RWPE2 (cell line): ENCODE measurements at regions not wholly inside any gene's neighbourhood (a gene's known extent, or its start where the extent isn't known, plus 50 kb on each side); places are given as distances from the start of the nearest gene placed in this dataset.

Source experiments
- ATAC-seq: fragments of 200-7000 bp; cut with Tn5 transposase; 3 replicates; pipeline ENCODE4 v1.9.1; 2021; ENCODE audit warnings: low read depth
- DNase-seq: peaks from one replicate; pipeline ENCODE4 v3.0.0-alpha.2; 2020; ENCODE audit warnings: low spot score
- H3K27ac ChIP-seq: fragments of 450-650 bp; 2 replicates; pipeline ENCODE4 v1.5.1; 2017; ENCODE audit warnings: mild to moderate bottlenecking; ENCODE audit not compliant: poor library complexity, severe bottlenecking
- H3K27me3 ChIP-seq: fragments of 250-450 bp; sonication (Bioruptor Pico); 2 replicates; pipeline ENCODE4 v1.5.1; 2021; ENCODE audit warnings: mild to moderate bottlenecking, moderate library complexity; ENCODE audit not compliant: insufficient read depth, poor library complexity, severe bottlenecking
- H3K36me3 ChIP-seq: fragments of 250-450 bp; sonication (Bioruptor Pico); 2 replicates; pipeline ENCODE4 v1.5.1; 2020; ENCODE audit warnings: low read depth, mild to moderate bottlenecking, moderate library complexity
- H3K4me1 ChIP-seq: fragments of 250-450 bp; sonication (Bioruptor Pico); 2 replicates; pipeline ENCODE4 v1.5.1; 2021; ENCODE audit warnings: mild to moderate bottlenecking, moderate library complexity; ENCODE audit not compliant: insufficient read depth, poor library complexity, severe bottlenecking
- H3K4me3 ChIP-seq: fragments of 250-450 bp; sonication (Bioruptor Pico); 2 replicates; pipeline ENCODE4 v1.5.1; 2021; ENCODE audit warnings: mild to moderate bottlenecking, moderate library complexity; ENCODE audit not compliant: severe bottlenecking
- H3K9me3 ChIP-seq: fragments of 250-450 bp; sonication (Bioruptor Pico); 2 replicates; pipeline ENCODE4 v1.5.1; 2021; ENCODE audit warnings: mild to moderate bottlenecking, moderate library complexity; ENCODE audit not compliant: severe bottlenecking
- TF ChIP-seq, protein P1 (sequence below): fragments of 450-650 bp; IDR thresholded peaks from one replicate; pipeline ENCODE4 v1.5.1; 2017; ENCODE audit warnings: mild to moderate bottlenecking, moderate library complexity; ENCODE audit not compliant: poor library complexity, severe bottlenecking

GRCh38 chr16:85302018-85302847 lies 190.0 kb upstream of the CIBAR2 start:
- Histone ChIP-seq H3K27me3 (no peaks in the 10 kb centered on the region), H3K27ac (no peak overlapping the region), H3K36me3 (no peaks in the 10 kb centered on the region), H3K4me3 (no peak overlapping the region), H3K4me1 (peaks cover 5% of the 10 kb centered on the region), H3K9me3 (no peaks in the 10 kb centered on the region)
- ATAC-seq (no peak), DNase-seq (no peak)
- TF ChIP-seq, protein P1, sequence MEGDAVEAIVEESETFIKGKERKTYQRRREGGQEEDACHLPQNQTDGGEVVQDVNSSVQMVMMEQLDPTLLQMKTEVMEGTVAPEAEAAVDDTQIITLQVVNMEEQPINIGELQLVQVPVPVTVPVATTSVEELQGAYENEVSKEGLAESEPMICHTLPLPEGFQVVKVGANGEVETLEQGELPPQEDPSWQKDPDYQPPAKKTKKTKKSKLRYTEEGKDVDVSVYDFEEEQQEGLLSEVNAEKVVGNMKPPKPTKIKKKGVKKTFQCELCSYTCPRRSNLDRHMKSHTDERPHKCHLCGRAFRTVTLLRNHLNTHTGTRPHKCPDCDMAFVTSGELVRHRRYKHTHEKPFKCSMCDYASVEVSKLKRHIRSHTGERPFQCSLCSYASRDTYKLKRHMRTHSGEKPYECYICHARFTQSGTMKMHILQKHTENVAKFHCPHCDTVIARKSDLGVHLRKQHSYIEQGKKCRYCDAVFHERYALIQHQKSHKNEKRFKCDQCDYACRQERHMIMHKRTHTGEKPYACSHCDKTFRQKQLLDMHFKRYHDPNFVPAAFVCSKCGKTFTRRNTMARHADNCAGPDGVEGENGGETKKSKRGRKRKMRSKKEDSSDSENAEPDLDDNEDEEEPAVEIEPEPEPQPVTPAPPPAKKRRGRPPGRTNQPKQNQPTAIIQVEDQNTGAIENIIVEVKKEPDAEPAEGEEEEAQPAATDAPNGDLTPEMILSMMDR: no peak

- Histone ChIP-seq H3K36me3 (no peaks in the 10 kb centered on the region), H3K27ac (no peak overlapping the region), H3K4me3 (no peak overlapping the region), H3K4me1 (peaks cover 5% of the 10 kb centered on the region), H3K27me3 (no peaks in the 10 kb centered on the region), H3K9me3 (no peaks in the 10 kb centered on the region)
- no peak for ATAC-seq
- TF ChIP-seq, protein P1: no peak
- no peak for DNase-seq
These were observed 190.6 kb upstream of the CIBAR2 start for GRCh38 chr16:85302848-85303353.

DNA sequence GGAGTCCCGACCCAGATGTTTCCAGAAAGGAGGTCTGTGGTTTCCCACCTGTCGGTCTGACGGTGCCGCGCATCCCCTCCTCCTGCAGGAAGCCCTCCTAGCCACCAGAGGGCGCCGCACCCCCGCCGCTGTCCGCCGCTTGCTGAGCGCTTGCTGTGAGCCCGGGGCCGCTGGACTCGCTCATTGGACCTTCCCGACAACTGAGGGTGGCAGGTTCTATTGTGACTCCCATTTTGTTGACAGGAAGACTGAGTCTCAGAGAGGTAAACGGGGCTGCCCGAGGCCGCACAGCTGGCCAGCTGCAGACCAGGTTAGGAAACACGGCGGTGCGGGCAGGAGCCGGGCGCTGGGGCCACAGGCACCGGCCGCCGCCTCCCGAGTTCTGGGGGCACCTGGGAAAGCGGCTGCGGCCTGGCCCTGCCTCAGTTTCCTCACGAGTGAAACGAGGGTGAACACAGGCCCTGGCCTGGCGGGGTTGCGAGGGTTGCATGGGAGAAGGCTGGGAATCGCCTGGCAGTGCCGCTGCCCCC lies 191.1 kb upstream of the CIBAR2 start:
- no peak overlapping the region for H3K4me3 ChIP-seq
- no peaks in the 10 kb centered on the region for H3K27me3 ChIP-seq
- DNase-seq: no peak
- no peaks in the 10 kb centered on the region for H3K9me3 ChIP-seq
- H3K36me3 ChIP-seq: no peaks in the 10 kb centered on the region
- H3K27ac ChIP-seq: no peak overlapping the region
- H3K4me1 ChIP-seq: peaks cover 5% of the 10 kb centered on the region
- peak; percentile 36; the same call in 2 of the 3 replicates for ATAC-seq
- TF ChIP-seq, protein P1: peak; percentile 94

DNA sequence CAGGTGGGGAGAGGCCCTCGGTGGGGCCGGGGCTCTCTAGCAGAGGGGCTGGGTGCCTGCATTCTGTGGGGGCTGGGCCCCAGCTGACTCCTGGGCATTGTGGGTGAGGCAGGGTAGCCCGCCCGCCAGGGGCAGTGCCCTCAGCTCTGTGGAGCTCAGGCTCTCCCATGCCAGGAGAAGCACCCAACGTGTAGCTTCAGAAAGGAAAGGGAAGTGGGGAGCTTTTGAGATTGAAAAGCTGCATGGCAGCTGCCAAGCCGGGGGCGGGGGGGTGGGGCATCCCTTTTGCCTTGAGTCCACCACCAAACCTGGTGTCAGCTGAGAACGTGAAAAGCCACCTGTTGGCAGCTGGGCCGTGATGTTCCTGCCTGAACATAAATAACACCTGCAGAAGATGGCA lies 192.1 kb upstream of the CIBAR2 start:
- ATAC-seq: no peak
- Histone ChIP-seq H3K36me3 (no peaks in the 10 kb centered on the region), H3K9me3 (no peaks in the 10 kb centered on the region), H3K27me3 (no peaks in the 10 kb centered on the region), H3K4me3 (no peak overlapping the region), H3K4me1 (peaks cover 5% of the 10 kb centered on the region), H3K27ac (no peak overlapping the region)
- TF ChIP-seq, protein P1: no peak
- no peak for DNase-seq
